ENCODE measurements at regions not wholly inside any gene's neighbourhood (a gene's known extent, or its start where the extent isn't known, plus 50 kb on each side); places are given as distances from the start of the nearest gene placed in this dataset.

DNA sequence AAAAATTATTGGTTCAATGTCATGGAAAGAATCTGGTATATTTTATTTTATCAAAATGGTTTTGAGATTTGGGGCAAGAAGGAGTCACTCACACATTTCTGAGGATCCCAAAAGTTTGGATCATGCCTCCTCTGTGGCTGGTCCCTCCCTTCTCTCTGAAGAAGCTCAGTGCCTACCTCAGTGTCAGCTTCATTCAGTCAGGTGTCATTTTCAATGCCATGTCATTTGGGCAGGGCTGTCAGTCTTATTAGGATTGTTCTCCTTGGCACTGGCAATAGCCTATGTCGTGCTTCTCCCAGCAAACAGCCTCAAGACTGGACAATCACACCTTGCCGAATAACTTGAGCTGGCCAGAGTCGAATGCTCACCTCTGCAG is 264.5 kb upstream of the CAMK1G start:
- Histone ChIP-seq H3K9ac (ENCODE audit: low read length) (no peak overlapping the region), H3F3A (ENCODE audit: insufficient read depth, low read length) (no peaks in the 10 kb centered on the region), H2AFZ (ENCODE audit: low read length) (no peak overlapping the region), H4K20me1 (ENCODE audit: insufficient read depth, low read length) (no peaks in the 10 kb centered on the region), H3K9me2 (replicated peaks; ENCODE audit: insufficient read depth, low read length) (no peaks in the 10 kb centered on the region), H3K4me2 (ENCODE audit: low read depth, low read length) (no peak overlapping the region), H3K4me3 (ENCODE audit: low read length) (no peak overlapping the region), H3K9me3 (replicated peaks; ENCODE audit: insufficient read depth, low read length) (no peaks in the 10 kb centered on the region), H3K36me3 (replicated peaks; ENCODE audit: insufficient read depth, low read length) (no peaks in the 10 kb centered on the region), H3K79me2 (ENCODE audit: low read length) (no peaks in the 10 kb centered on the region), H3K27me3 (replicated peaks; ENCODE audit: insufficient read depth, low read length) (no peaks in the 10 kb centered on the region), H3K4me1 (ENCODE audit: low read length) (no peaks in the 10 kb centered on the region), H3K27ac (ENCODE audit: low read length) (no peak overlapping the region)
- DNase-seq: no peak
- no peak for TF ChIP-seq EZH2phosphoT487 (IDR thresholded peaks at IDR 0.05; ENCODE audit: low read length)
- TF ChIP-seq EZH2 (optimal IDR thresholded peaks at IDR 0.05; ENCODE audit: low read depth, low read length): no peak
- TF ChIP-seq CTCF (IDR thresholded peaks at IDR 0.05; ENCODE audit: low read length): no peak

- Histone ChIP-seq H3K4me1 (ENCODE audit: low read length) (no peaks in the 10 kb centered on the region), H3K27me3 (replicated peaks; ENCODE audit: insufficient read depth, low read length) (no peaks in the 10 kb centered on the region), H3K4me3 (ENCODE audit: low read length) (no peak overlapping the region), H3K36me3 (replicated peaks; ENCODE audit: insufficient read depth, low read length) (no peaks in the 10 kb centered on the region), H3K4me2 (ENCODE audit: low read depth, low read length) (no peak overlapping the region), H4K20me1 (ENCODE audit: insufficient read depth, low read length) (no peaks in the 10 kb centered on the region), H3F3A (ENCODE audit: insufficient read depth, low read length) (no peaks in the 10 kb centered on the region), H2AFZ (ENCODE audit: low read length) (no peak overlapping the region), H3K27ac (ENCODE audit: low read length) (no peak overlapping the region), H3K79me2 (ENCODE audit: low read length) (no peaks in the 10 kb centered on the region), H3K9ac (ENCODE audit: low read length) (no peak overlapping the region), H3K9me2 (replicated peaks; ENCODE audit: insufficient read depth, low read length) (no peaks in the 10 kb centered on the region), H3K9me3 (replicated peaks; ENCODE audit: insufficient read depth, low read length) (no peaks in the 10 kb centered on the region)
- TF ChIP-seq CTCF (IDR thresholded peaks at IDR 0.05; ENCODE audit: low read length) (no peak), EZH2 (optimal IDR thresholded peaks at IDR 0.05; ENCODE audit: low read depth, low read length) (no peak), EZH2phosphoT487 (IDR thresholded peaks at IDR 0.05; ENCODE audit: low read length) (no peak)
- no peak for DNase-seq
Observed at GRCh38 chr1:209319549-209319948, 264.0 kb upstream of the CAMK1G start.

GRCh38 chr1:209323743-209324142 is 259.8 kb upstream of the CAMK1G start:
- Histone ChIP-seq H3K4me3 (ENCODE audit: low read length) (no peak overlapping the region), H3K9me3 (replicated peaks; ENCODE audit: insufficient read depth, low read length) (no peaks in the 10 kb centered on the region), H3K36me3 (replicated peaks; ENCODE audit: insufficient read depth, low read length) (no peaks in the 10 kb centered on the region), H3K4me1 (ENCODE audit: low read length) (no peaks in the 10 kb centered on the region), H3K79me2 (ENCODE audit: low read length) (no peaks in the 10 kb centered on the region), H3K27ac (ENCODE audit: low read length) (no peak overlapping the region), H3K4me2 (ENCODE audit: low read depth, low read length) (no peak overlapping the region), H3F3A (ENCODE audit: insufficient read depth, low read length) (no peaks in the 10 kb centered on the region), H3K9ac (ENCODE audit: low read length) (no peak overlapping the region), H4K20me1 (ENCODE audit: insufficient read depth, low read length) (no peaks in the 10 kb centered on the region), H3K9me2 (replicated peaks; ENCODE audit: insufficient read depth, low read length) (no peaks in the 10 kb centered on the region), H3K27me3 (replicated peaks; ENCODE audit: insufficient read depth, low read length) (no peaks in the 10 kb centered on the region), H2AFZ (ENCODE audit: low read length) (no peak overlapping the region)
- no peak for TF ChIP-seq EZH2 (optimal IDR thresholded peaks at IDR 0.05; ENCODE audit: low read depth, low read length)
- no peak for TF ChIP-seq EZH2phosphoT487 (IDR thresholded peaks at IDR 0.05; ENCODE audit: low read length)
- TF ChIP-seq CTCF (IDR thresholded peaks at IDR 0.05; ENCODE audit: low read length): no peak
- DNase-seq: no peak

Measured in MM.1S (cell line).